COR-L47 (cell line): ENCODE measurements at regions not wholly inside any gene's neighbourhood (a gene's known extent, or its start where the extent isn't known, plus 50 kb on each side); places are given as distances from the start of the nearest gene placed in this dataset.

Experiments
- DNase-seq: peaks from one replicate; lab custom pipeline; 2025; lab: John Stamatoyannopoulos, UW

DNA sequence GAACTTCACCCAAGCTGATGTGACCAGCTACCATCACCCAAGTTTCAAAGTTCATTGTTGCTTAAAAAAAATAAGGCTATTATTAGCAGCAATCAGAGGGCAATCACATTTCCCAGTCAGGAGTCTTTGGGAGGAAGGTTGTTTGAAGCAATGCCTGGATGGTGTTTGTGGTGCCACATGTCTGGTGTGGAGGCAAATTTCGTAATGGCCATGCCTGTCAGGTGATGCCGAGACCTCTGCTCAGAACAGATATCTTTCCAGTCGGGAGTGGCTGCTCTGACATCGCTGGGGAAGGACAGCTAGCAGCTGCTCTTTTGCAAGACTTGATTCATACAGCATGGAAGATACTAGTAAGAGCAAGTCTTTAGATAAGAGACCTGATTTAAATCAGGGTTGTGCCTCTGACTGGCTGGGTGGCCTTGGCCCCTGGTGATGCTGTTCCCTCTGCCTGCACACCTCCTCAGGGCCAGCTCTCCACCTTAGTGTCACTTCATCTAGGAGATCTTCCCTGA lies 187.8 kb upstream of the JUN start:
- DNase-seq, result no peak

DNA sequence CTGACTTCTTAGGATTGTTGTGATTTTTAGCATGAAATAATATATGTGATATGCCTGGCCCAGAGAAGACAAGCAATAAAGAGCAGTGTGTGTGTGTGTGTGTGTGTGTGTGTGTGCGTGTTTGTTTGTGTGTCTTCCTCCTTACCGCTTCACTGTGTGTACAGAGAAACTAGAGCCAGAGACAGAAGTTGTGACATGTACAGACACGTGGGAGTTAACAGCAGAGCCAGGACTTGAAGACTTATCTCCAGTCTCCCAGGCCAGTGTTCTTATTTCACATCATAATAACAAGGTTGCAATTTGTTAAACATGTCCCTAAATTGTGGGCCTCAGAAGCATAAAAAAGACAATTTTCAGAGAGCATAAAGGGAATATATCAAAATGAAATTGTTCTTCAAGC lies 192.0 kb upstream of the JUN start:
- DNase-seq, result no peak

DNA sequence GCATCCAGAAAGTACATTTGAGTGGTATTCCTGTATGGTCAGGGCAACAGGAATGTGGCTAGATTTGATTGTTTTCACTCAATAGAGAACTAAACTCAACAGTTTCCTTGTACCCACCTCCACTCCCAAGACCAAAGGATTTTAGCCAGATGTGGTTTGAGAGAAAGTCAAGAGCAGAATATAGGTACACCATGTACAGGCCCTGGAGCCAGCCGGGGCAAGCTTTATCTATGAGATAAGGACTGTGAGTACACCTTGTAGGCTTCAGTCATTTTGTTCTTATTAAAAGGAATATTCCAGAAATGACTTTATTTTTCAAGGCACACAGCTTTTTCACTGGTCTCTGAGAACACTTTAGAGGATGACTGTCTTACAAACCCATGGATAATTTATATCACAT lies 192.4 kb upstream of the JUN start:
- DNase-seq, result no peak

DNA sequence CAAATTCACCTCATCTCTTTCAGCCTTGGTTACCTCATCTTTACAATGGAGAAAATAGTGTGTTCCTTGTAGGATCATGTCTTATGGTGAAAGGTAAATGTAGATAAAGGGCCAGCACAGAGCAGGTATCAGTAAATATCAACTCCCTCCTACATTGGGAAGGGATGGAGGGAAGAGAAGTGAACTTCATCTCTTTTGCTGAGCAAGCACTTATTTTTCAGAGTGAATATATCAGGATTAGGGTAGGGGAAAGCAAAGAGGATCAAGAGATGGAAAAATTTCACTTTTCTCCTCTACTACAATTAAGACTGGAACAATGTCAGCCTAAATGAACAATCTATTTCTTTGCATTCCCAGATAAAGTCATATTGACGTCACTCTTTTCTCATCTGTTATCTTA lies 193.8 kb upstream of the JUN start:
- no peak for DNase-seq

DNA sequence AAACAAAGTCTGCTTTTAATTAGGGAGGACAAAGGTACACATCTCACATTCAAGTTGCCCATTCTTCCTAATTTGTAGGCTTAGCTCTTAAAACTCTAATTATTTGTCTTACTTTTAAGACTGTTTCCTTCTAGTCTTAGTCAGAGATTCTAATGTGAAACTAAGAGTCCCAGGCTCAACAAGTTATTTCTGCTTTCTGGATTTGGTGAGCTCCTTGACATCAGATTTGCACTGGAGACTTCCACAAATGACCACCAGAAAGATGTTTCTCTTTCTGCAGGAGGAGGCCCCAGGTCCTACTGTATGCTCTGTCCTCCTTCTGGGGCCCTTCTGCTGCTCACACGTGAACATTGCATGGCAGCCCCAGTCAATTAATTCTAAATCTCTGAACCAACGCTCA lies 194.2 kb upstream of the JUN start:
- DNase-seq, result no peak

DNA sequence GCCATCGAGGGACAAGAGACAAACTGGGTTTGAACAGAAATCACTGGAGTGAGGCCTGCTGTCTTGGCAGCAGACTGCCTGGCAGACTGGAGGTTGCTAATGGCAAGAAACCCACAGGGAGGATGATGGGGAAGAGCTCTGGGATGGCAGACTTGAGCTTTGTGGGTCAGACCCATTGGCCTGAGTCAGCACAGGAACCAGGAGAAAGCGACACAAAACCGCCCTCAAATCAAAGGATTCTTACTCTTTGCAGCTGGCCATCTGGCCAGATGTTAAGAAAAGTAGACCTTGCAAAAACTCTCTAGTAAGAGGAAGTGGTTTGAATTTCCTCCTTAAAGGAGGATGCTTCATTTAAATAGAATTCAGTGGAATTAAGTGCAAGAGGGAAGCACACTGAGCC lies 195.2 kb upstream of the JUN start:
- DNase-seq, result no peak

DNA sequence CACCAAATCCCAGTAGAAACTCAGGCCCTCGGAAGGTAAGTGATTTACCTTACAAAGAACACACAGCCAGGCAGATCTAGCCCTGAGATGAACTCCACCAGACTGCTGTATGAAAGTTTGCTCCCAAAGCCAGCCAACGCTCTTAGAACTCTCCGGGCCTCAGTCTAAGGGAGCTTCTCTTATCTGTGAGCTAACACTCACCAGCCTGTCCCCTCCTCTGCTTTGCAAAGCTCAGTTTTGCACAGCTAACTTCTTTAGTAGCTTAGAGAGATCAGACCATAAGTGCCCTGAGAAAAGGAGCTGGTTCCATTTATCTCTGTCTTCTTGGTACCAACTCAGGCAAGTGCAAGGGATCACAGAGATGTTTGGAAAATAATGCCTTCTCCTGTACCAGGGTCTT lies 195.8 kb upstream of the JUN start:
- no peak for DNase-seq

DNA sequence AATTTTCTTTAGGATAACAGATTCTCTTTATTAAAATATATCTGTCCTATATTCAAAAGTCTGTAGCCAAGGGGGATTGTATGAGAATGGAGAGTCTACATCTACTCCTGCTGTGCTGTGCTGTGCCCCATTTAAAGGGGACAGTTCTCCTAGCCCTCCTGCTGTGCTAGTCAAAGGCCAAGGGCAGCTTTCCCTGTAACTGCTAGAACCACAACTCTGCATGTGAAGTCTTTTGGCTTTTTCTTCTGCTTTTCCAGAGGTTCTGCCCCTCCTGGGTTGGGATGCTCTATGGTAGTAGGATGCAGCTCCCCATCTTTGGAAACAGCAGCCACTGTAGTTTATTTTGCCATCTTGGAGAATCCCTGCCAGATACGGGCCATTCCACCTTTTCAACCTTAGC lies 197.5 kb upstream of the JUN start:
- no peak for DNase-seq

DNA sequence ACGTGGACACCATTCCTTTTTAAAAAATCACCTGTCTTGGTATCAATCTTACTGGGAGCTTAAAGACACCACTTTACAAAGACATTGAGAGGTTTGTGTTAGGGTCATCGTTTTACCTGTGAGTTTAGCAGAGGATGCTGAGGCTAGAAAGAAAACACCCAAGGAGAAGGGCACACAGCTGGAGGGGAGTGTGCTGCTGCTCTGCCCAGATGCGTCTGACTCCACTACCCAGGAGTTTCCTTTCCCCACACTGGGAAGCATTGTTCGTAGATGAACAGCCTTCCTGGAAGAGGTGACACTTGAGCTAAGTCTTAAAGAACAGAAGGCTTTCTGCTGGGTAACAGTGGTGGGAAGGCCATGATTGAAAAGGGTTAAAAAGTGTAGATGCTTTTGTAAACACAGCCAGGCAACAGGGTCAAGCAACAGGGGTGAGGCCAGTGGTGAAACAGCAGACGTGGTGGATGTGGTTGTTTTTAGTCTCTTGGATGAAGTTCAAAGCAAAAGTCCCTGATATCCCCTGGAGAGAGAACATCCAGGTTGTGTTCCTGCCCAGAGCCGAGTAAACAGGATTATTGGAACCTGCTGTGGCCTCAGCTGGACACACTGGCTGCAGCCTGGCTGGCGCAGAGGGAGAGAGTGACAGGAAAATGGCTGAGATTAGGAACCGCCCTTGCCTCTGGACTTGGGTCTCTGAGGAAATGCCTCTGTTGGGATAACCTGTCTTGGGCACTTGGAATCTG lies 198.6 kb upstream of the JUN start:
- peak; percentile 71 for DNase-seq

DNA sequence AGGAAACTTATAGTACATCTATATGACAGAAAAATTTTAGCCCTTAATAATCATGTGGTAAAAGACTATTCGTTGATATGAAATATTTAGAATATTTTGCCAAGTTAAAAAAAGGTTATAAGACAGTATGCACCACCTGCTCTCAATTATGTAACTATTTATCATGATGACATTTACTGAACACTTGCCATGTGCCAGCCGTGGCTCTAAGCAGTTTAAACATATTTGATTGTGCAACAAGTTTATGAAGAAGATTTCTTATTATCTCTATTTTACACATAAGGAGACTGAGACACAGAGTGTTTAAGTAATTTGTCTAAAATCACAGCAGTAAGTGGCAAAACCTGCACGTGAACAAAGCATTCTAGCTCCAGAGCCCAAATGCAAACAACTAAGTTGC lies 199.3 kb upstream of the JUN start:
- DNase-seq, result no peak

DNA sequence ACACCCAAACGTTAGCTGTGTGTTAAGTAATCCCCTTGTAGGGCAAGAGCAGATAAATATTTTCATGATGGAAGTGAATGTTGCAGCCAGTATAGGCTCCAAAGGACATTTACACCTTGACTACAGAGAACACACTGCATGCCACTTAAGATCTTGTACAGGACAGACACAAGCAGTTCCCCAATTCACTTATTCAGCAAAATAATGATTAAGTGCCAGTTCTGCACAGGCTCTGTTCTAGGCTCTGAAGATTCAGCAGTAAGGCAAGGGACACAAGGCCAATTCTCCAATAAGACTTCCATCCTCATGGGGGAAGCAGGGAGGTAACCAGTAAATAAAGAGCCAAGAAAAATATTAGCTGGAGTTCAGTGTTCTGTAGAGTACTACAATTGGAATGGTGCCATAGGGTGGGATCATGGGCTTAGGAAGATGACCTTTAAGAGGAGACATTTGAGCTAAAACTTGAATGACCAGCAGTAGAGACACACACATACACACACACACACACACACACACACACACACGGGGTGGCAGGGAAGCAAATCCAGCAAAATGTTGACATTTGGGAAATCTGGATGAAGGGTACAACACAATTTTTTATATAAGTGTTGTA lies 199.9 kb upstream of the JUN start:
- no peak for DNase-seq

DNA sequence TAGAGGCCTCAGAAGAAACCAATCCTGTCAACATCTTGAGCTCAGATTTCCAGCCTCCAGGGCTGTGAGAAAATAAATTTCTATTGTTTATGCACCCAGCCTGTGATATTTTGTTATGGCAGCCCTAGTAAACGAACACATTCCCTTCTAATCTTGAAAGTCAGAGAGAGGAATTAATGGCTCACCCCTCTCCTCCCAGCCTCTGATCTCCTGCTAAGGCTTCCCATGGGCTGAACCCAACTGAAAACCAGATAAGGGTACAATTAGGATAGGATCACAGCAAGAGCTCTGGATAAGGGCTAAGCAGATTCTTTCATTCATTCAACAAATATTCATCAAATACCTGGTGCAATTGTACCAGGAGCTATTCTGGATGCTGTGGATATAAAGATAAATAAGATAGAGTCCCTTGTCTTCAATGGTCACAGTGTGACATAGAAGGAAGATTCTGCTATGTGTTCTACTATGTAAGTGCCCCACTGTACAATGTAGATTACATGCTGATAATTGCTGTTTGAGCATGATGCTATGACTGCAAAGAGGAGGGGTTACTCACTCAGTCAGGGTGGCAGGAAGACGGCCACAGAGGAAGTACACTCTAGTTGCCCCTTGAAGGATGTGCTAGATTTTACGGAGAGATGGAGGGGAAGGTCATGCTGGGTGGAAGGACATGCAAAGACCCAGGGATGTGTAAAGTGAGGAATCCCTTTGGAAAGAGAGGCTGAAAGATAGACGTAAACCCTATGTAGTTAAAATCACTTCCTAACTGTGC lies 203.3 kb upstream of the JUN start:
- DNase-seq, result no peak

DNA sequence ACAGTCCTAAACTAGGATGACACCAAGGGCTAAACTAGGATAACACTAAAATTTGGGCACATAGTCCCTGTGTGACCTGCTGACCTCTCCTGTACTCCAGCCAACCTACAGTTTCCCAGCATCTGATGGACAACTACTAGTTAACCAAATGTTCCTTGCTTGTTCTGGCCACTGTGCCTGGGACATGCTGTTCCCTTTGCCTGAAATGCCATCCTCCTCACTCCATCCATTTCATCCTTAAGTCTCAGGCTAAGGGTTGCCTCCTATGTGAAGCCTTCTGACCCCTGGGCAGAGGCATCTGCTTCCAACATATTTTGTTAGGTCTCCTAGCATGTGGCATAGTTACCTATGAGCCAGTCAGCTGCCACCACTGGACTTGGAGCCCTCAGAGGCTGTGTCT lies 204.9 kb upstream of the JUN start:
- no peak for DNase-seq

DNA sequence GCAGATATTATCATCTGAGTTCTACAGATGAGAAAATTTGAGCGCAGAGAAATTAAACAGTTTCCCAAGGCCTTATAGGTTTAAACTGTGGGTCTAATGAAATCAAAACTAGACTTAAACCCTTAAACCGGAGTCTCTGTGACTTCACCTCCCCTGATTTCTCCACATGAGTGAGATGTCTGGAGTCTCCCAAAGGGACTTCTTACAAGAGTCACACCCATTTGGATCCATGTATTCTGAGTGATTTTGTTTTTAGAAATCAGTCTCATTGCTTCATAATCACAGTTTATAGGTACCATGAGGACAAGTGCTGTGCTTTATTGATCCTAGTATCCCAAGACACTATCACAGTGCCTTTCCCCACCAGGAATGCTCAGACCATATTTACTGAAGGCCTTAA lies 206.0 kb upstream of the JUN start:
- no peak for DNase-seq

DNA sequence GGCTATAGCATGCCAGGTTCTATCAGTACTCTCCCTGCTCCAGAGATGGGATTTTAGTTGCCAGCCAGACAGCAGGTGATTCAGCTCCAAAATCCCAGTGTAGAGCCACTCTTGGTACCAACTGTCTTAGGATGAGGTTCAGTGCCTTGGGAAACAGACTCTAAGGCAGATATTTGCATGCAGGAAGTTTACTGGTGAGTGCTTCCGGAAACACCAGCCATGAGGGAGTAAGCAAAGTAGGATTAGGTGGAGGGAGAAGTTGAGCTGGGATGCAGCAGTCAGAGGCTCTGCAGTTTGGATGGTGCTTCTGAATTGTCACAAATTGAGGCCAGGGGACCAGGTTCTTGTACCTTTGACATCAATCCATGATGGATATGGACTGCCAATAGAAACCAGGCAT lies 207.5 kb upstream of the JUN start:
- DNase-seq, result no peak

DNA sequence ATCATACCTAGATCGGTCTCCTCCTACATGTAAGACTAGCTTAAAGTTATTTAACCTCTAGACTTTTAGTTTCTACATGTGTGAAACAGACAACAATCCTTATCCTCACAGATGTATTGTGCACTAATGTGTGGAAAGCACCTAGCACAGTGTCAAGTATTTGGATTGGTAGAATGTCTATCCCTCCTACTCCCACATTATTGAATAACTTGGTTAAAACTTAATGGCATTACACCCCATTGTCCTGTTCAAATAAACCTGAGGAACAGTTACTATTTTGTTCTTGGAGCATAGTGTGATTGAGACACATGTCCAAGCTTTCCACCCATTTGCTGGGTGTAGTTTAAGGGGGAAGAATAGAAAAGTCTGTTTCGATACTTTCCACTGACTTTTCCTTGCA lies 208.8 kb upstream of the JUN start:
- no peak for DNase-seq

DNA sequence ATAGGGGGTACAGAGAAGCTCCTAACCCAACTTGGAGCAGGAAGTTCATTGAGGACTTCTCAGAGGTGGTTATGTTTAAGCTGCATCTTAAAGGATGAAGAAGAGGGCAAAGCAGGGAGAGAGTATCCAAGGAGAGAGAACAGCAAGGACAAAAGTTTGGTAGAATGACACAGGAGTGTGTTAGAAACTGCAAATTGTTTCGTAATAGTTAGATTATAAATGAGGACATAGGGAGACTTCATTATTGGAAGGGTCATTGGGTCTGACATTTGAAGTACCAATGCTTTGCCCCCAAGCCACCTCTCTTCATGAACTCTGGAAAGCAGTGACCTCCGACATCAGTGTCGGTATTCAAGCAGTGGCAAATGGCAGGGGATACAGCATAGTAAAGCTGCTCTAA lies 209.6 kb upstream of the JUN start:
- DNase-seq, result no peak

DNA sequence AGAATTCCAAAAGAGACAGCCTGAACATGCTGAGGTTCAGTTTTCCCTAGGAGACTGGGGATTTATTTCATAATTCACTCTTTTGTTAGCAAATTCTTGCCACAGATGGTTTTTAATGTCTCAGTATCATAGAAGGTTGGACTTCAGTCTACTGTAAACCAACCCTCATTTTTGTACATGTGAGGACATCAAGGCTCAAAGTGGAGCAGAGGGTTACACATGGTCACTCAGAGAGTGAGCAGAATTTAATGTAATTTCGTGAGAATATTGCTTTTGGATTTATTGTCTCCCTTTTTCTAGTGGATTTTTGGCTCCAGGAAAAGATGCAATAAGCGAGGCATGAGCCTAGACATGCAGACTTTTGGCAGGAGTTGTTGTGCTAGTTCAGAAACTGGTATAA lies 210.8 kb upstream of the JUN start:
- DNase-seq, result no peak

DNA sequence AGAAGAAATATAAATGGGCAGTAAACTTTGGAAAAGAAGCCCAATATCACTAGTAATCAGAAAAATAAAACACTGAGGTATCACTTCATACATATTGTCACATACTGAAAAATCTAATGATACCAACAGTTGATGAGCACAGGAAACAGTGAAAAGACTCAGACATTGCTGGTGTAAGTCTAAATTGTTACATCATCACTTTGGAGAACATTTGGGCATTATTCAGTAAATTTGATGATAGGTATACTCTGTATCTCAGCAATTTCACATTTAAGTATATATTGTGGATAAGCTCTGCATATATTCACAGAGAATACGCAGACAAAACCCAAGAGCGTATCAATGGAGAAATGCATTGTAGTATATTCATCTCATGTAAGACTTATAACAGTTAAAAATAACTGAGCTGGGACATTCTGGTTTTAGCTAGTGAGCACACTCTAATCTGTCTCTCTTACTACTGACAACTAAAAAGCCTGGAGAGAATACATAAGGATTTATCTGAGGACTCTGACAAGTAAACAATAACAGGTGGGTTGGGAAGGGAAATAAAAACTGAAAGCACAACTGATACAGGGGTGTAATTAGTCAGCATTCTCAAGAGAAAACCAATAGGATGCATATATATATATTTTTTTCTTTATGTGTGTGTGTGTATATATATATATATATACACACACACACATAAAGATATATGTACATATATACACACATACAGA lies 212.7 kb upstream of the JUN start:
- DNase-seq, result no peak

DNA sequence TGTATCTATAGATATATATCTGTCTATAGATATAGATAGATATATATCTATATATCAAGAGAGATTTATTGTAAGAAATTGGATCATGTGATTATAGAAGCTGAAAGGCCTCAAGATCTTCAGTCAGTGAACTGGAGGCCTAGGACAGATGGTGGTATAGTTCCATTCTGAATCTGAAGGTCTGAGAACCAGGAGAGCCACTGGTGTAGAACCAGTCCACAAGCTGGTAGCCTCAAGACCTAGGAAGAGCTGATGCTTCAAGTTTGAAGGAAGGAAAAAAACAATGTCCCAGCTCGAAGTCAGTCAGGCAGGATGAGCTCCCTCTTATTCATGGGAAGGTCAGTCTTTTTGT lies 213.2 kb upstream of the JUN start:
- DNase-seq, result no peak

DNA sequence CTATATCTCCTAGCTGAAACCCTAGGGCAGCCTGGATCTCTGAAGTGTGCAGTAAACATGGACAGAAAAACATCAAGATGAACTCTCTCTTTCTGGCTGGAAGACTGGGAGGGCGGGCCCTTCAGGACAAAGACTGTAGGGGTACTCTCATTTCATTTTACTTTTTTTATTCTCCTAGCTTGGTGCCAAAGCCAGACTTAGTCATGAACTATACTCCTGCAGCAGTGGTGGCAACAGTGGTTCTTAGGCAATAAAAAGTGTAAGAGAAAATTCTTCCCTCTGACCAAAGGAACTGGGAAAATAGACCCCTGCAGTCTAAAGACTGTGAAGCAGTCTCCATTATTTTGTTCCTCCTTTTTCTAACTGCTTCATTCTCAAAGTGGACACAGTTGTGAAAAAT lies 213.8 kb upstream of the JUN start:
- DNase-seq, result no peak

DNA sequence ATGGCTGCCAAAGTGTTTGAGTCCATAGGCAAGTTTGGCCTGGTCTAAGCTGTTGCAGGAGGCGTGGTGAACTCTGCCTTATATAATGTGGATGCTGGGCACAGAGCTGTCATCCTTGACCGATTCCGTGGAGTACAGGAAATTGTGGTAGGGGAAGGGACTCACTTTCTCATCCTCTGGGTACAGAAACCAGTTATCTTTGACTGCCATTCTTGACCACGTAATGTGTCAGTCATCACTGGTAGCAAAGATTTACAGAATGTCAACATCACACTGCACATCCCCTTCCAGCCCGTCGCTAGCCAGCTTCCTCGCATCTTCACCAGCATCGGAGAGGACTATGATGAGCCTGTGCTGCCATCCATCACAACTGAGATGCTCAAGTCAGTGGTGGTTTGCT lies 215.8 kb upstream of the JUN start:
- DNase-seq, result no peak

DNA sequence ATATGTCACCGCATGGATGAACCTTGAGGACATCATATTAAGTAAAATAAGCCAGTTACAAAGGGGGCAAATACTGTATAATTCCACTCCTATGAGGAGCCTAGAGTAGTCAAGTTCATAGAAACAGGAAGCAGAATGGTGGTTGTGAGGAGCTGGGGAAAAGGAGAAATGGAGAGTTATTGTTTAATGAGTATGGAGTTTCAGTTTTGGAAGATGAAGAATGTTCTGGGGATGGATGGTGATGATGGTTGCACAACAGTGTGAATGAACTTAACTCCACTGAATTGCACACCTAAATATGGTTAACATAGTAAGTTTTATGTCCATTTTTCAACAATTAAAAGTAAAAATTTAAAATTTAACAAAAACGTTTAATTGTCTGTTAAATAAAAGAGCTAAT lies 220.9 kb upstream of the JUN start:
- no peak for DNase-seq
